Ectodermal cell (in vitro differentiated cells): ENCODE measurements at regions not wholly inside any gene's neighbourhood (a gene's known extent, or its start where the extent isn't known, plus 50 kb on each side); places are given as distances from the start of the nearest gene placed in this dataset.
"Not testable (repeated sequence)": the region's sequence is repeated elsewhere in the genome, so short reads cannot be mapped to it uniquely, and the experiment has no call there.

Source experiments
- H3K27ac ChIP-seq: 2 replicates; pipeline ENCODE4 v1.7.0; 2013; ENCODE audit warnings: mild to moderate bottlenecking, low read depth, low read length; ENCODE audit not compliant: insufficient read depth, poor library complexity, severe bottlenecking
- H3K27me3 ChIP-seq: 2 replicates; pipeline ENCODE4 v1.7.0; 2013; ENCODE audit warnings: mild to moderate bottlenecking, low read length; ENCODE audit not compliant: insufficient read depth, control insufficient read depth, poor library complexity, severe bottlenecking
- H3K36me3 ChIP-seq: one replicate; pipeline ENCODE4 v1.7.0; 2013; ENCODE audit warnings: low read length; ENCODE audit not compliant: control insufficient read depth, insufficient read depth
- H3K4me1 ChIP-seq: one replicate; pipeline ENCODE4 v1.7.0; 2013; ENCODE audit warnings: low read length; ENCODE audit not compliant: control insufficient read depth, insufficient read depth
- H3K4me3 ChIP-seq: 2 replicates; pipeline ENCODE4 v1.7.0; 2013; ENCODE audit warnings: low read depth, low read length, control low read depth; ENCODE audit not compliant: insufficient read depth
- H3K9me3 ChIP-seq: 2 replicates; pipeline ENCODE4 v1.7.0; 2013; ENCODE audit warnings: mild to moderate bottlenecking, low read length, moderate library complexity; ENCODE audit not compliant: control insufficient read depth
- WGBS, 2 experiments: methylation state at CpG; one replicate each; pipeline ENCODE4 v1.1.7; 2013; ENCODE audit warnings: missing lambda C conversion rate in 2 of 2; 5-methylcytosine and 5-hydroxymethylcytosine counted together

GRCh38 chr3:154885418-154885817 is 194.7 kb upstream of the MME start:
- Histone ChIP-seq H3K27me3 (no peaks in the 10 kb centered on the region), H3K4me3 (no peak overlapping the region), H3K4me1 (no peaks in the 10 kb centered on the region), H3K9me3 (no peaks in the 10 kb centered on the region), H3K36me3 (no peaks in the 10 kb centered on the region), H3K27ac (no peak overlapping the region)
- 100% methylated on average over 2 to 3 of the region's 3 CpGs for WGBS, 2 experiments

- no peak overlapping the region for H3K27ac ChIP-seq
- no peaks in the 10 kb centered on the region for H3K27me3 ChIP-seq
- no peaks in the 10 kb centered on the region for H3K9me3 ChIP-seq
- no peaks in the 10 kb centered on the region for H3K36me3 ChIP-seq
- no peaks in the 10 kb centered on the region for H3K4me1 ChIP-seq
- H3K4me3 ChIP-seq, result no peak overlapping the region
Observed at GRCh38 chr3:154884952-154885351, 195.2 kb upstream of the MME start.

GRCh38 chr3:154875142-154875541 is 205.0 kb upstream of the MME start:
- Histone ChIP-seq H3K27me3 (no peaks in the 10 kb centered on the region), H3K4me1 (no peaks in the 10 kb centered on the region), H3K4me3 (no peak overlapping the region), H3K36me3 (no peaks in the 10 kb centered on the region), H3K9me3 (no peaks in the 10 kb centered on the region), H3K27ac (no peak overlapping the region)
- WGBS, 2 experiments, result 94 to 99% methylated on average over 7 of the region's 7 CpGs

- 83 to 97% methylated on average over 1 to 2 of the region's 2 CpGs for WGBS, 2 experiments
- Histone ChIP-seq H3K9me3 (no peaks in the 10 kb centered on the region), H3K4me1 (no peaks in the 10 kb centered on the region), H3K4me3 (no peak overlapping the region), H3K36me3 (no peaks in the 10 kb centered on the region), H3K27ac (no peak overlapping the region), H3K27me3 (no peaks in the 10 kb centered on the region)
Observed at GRCh38 chr3:154872696-154873095, 207.4 kb upstream of the MME start.

GRCh38 chr3:154872074-154872473 is 208.0 kb upstream of the MME start:
- Histone ChIP-seq H3K36me3 (no peaks in the 10 kb centered on the region), H3K4me1 (no peaks in the 10 kb centered on the region), H3K27me3 (no peaks in the 10 kb centered on the region), H3K9me3 (no peaks in the 10 kb centered on the region), H3K4me3 (no peak overlapping the region), H3K27ac (no peak overlapping the region)
- WGBS, 2 experiments, result 87 to 90% methylated on average over 6 of the region's 6 CpGs

GRCh38 chr3:154864947-154865346 is 215.2 kb upstream of the MME start:
- whole genome bisulfite sequencing, 2 experiments, result 100% methylated on average over 1 of the region's 1 CpG; no CpG with 5 or more reads in 1 of the 2 experiments
- H3K4me1 ChIP-seq, result no peaks in the 10 kb centered on the region

GRCh38 chr3:154862265-154862664 is 217.9 kb upstream of the MME start:
- no peak overlapping the region for H3K4me3 ChIP-seq
- H3K27ac ChIP-seq, result no peak overlapping the region
- H3K27me3 ChIP-seq, result no peaks in the 10 kb centered on the region
- H3K9me3 ChIP-seq, result no peaks in the 10 kb centered on the region
- H3K4me1 ChIP-seq, result no peaks in the 10 kb centered on the region
- no peaks in the 10 kb centered on the region for H3K36me3 ChIP-seq

More at GRCh38 chr3:154864947-154865346, 215.2 kb upstream of the MME start:
- Histone ChIP-seq H3K27ac (no peak overlapping the region), H3K9me3 (no peaks in the 10 kb centered on the region), H3K27me3 (no peaks in the 10 kb centered on the region), H3K4me3 (no peak overlapping the region), H3K36me3 (no peaks in the 10 kb centered on the region)

- WGBS, 2 experiments, result 100% methylated on average over 1 of the region's 3 CpGs; no CpG with 5 or more reads in 1 of the 2 experiments
- not testable (repeated sequence) for H3K4me1 ChIP-seq, H3K27ac ChIP-seq, H3K9me3 ChIP-seq, H3K27me3 ChIP-seq, H3K4me3 ChIP-seq, H3K36me3 ChIP-seq
Observed at GRCh38 chr3:154852998-154853397, 227.1 kb upstream of the MME start.

- 100% methylated on average over 1 of the region's 1 CpG for WGBS, 2 experiments
- Histone ChIP-seq H3K27ac (no peak overlapping the region), H3K4me3 (no peak overlapping the region), H3K4me1 (no peaks in the 10 kb centered on the region), H3K36me3 (no peaks in the 10 kb centered on the region), H3K27me3 (no peaks in the 10 kb centered on the region), H3K9me3 (no peaks in the 10 kb centered on the region)
Observed at GRCh38 chr3:154852515-154852914, 227.6 kb upstream of the MME start.

- Histone ChIP-seq H3K27ac (no peak overlapping the region), H3K27me3 (no peaks in the 10 kb centered on the region), H3K36me3 (no peaks in the 10 kb centered on the region), H3K4me3 (no peak overlapping the region), H3K4me1 (no peaks in the 10 kb centered on the region), H3K9me3 (no peaks in the 10 kb centered on the region)
Observed at GRCh38 chr3:154851644-154852043, 228.5 kb upstream of the MME start.

- no peaks in the 10 kb centered on the region for H3K36me3 ChIP-seq
- H3K4me1 ChIP-seq, result no peaks in the 10 kb centered on the region
- no peak overlapping the region for H3K27ac ChIP-seq
- H3K9me3 ChIP-seq, result no peaks in the 10 kb centered on the region
- 88 to 94% methylated on average over 2 of the region's 2 CpGs for WGBS, 2 experiments
- no peaks in the 10 kb centered on the region for H3K27me3 ChIP-seq
- H3K4me3 ChIP-seq, result no peak overlapping the region
Observed at GRCh38 chr3:154850921-154851320, 229.2 kb upstream of the MME start.
